Ecto neural progenitor cell (in vitro differentiated cells): ENCODE measurements at regions not wholly inside any gene's neighbourhood (a gene's known extent, or its start where the extent isn't known, plus 50 kb on each side); places are given as distances from the start of the nearest gene placed in this dataset.
"Not testable (repeated sequence)": the region's sequence is repeated elsewhere in the genome, so short reads cannot be mapped to it uniquely, and the experiment has no call there.

Source experiments
- DNase-seq: peaks from one replicate; pipeline ENCODE4 v3.0.0-alpha.2; 2018; ENCODE audit warnings: low spot score

GRCh38 chr13:59236309-59236919, 927.3 kb downstream of the DIAPH3 start:
- no peak for DNase-seq

GRCh38 chr13:59236944-59237343, 926.8 kb downstream of the DIAPH3 start:
- DNase-seq = no peak

DNA sequence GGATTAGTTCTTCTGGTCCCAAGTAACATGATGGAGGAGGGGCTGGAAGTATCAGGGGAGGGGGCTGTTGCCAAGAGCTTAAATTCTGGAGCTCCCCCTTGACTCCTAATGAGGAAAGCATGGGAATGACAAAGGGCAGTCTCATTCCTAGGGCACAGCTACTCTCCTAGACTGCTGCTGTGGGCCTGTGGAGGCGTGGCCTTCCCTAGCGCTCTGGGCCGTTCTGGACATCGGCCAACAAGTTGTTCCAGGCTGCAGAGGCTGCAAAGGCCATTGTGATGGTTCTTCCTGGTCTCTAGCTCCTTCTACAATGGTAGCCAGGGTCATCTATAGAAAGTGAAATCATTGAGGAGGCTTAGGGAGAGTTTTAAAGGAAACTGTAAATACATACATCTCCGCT, 916.6 kb downstream of the DIAPH3 start:
- DNase-seq = no peak

DNA sequence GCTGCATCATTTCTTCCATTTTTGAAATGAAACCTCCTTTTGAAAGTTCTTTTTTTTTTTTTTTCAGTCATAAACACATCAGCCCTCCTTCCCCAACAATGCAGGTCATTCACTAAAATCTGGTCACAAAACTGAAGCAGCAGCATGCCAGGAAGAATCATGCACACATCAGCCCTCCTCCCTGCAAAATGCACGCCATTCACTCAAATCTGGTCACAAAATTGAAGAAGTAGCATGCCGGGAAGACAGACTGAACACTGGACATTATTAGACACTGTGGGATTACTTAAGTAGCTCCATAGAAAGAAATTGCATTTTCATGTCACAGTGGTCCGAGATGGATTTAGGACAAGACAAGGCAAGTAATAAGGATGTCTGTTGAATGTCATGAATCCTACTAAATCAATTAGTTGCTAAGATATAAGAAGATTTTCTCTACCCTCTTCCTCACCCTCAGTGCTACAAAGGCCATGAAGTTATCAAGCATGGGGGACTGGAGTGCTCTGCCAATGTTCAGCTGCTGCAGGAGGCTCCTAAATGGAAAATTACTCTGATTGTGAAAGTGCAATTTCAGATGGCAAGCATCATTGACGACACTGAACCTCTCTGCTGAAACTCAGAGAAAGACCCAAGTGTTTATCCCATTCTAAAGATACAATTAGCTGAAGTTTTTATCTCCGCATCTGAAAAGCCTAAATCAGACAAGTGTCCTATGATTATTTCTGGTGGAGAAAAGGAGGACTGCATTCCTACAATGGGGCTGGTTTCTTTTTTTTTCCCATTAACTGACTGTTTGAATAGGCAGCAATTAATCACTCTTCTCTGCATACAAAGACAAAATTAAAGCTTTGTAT, 913.2 kb downstream of the DIAPH3 start:
- DNase-seq = no peak

DNA sequence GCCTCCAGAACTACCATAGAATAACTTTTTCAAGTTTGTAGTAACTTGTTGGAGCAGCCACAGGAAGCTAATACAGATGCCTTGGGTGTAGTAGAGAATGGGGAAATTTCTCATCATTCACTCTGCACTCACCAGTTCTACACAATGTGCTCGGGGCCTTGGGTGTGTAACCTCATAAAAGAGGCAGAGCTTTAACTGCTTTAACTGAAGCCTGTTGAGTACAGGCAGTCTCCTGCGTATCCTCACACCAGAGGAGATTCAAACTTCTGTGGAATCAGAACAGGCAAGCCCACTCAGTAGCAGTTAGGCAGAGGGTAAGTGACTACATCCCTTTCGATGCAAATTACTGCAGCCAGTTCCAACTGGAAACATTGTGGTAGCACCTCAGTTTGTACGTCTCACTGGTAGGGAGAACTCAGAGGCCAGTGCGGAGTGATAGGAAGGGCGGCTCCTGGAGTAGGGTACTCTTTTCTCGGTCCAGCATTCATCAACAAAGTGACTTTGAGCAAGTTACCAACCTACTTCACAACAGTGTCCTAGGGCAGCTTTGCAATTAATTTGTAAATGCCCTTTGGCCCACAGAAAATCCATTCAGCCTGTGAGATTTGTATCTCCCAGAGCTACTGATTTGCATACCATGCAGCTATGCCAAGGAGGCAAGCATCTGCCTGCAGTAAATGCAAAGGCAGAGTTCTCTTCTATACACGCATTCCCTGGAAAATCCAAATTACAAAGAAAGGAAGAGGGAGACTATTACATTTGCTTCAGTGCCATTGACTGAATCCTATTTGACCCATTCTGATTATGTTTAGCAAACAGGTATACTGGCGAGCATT, 904.3 kb downstream of the DIAPH3 start:
- no peak for DNase-seq

DNA sequence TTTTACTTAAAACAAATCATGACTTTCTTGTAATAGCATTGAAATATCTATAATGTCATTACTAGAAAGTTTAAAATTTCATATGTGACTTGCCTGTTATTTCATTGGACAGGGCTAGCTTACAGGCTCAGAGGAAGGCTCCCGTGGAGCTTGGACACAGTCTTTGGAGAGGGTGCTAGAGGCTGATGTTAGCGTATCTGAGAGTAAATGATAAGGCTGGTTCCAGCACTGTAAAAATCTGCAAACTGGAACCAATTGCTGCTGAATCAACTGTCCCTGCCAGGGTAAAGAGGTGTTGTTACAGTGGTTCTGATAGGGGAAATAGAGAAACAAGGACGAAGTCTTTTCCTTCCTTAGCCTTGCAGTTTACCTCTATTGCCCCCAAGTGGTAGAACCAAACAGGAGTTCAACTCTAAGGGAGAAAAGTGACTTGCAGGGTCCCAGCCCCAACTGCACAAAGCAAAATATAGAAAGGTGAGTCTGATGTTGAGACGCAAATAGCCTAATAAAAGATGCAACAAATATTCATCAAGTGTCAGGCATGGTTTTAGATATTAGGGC, 901.7 kb downstream of the DIAPH3 start:
- no peak for DNase-seq

DNA sequence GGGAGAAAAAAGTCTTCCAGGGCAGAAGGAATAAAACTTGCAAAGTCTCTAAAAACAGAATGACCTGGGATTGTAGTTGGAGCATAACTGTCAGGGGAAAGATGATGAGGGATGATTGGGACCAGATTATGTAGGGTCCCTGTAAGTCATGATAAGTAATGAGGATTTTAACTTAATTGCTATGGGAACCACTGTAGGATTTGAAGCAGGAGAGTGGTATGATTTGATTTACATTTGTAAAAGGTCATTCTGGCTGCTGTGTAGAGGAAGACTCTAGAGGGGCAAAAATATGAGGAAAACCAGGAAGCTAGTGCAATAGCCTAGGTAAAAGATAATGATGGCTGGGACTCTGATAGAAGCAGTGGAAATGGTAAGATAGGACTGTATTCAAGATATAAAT, 900.2 kb downstream of the DIAPH3 start:
- DNase-seq = no peak

DNA sequence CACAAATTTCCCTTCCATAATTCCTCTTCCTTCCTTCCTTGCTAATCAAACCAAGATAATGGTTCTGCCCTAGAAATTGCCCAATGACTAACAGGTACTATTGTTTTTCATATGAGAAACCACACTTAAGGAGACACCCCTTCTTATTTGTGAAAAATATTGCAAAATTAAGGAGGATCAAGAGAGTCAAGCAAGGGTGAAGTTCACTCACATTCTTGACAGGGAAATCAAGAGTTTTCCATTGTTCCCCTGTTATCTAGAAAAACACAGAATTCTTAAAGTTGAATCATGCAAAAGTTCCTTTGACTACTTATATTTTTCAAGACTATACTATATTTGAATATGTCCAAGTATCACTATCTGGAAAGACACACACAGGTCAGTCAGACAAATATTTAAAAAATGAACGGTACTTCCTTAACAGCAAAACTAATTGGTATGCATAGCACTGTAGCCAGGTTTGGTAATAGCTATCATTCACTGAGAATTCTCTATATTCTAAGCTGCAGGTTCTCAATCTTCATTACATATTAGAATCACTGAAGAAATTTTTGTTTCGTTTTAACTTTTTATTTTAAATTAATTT, 897.2 kb downstream of the DIAPH3 start:
- no peak for DNase-seq

GRCh38 chr13:59269476-59269875, 894.3 kb downstream of the DIAPH3 start:
- DNase-seq = no peak

- DNase-seq = no peak
Measured at GRCh38 chr13:59270327-59270726, 893.4 kb downstream of the DIAPH3 start.

- DNase-seq = no peak
Measured at GRCh38 chr13:59274958-59275727, 888.6 kb downstream of the DIAPH3 start.

- no peak for DNase-seq
Measured at GRCh38 chr13:59276436-59276835, 887.3 kb downstream of the DIAPH3 start.

GRCh38 chr13:59277106-59277505, 886.6 kb downstream of the DIAPH3 start:
- DNase-seq = no peak

DNA sequence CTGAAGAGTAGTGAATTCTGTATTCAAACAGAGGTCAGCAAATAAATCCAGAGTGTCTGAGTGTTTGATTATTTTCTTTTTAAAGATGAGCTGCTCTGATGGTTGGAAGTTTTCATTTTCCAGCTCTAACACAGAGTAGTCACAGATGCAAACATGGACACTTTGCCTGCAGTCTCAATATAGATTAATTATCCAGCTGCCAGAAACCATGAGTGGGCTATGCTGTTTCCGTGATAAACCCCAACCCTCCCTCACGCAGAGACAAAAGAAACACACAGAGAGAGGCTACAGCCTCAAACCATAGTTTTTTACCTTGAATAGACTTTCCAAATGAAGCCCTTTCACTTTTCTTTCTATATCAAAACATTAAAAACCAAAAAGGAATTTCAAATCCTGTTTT, 884.7 kb downstream of the DIAPH3 start:
- DNase-seq = no peak

- DNase-seq = no peak
Measured at GRCh38 chr13:59279576-59279975, 884.2 kb downstream of the DIAPH3 start.

GRCh38 chr13:59280297-59280696, 883.4 kb downstream of the DIAPH3 start:
- DNase-seq = no peak

DNA sequence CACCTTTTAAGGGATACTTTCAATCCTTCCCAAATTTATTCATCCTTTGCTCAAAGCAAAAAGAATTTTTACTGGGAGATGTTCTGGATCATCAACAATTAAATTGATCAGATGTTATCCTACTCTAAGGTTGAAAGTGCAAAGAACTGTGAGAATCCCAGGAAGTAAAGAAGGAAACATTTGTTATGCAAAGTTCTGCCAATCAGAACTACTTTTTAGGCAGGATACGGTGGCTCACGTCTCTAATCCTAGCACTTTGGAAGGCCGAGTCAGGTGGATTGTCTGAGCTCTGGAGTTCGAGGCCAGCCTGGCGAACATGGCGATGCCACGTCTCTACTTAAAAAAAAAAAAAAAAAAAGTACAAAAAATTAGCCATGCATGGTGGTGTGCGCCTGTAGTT, 882.3 kb downstream of the DIAPH3 start:
- no peak for DNase-seq

DNA sequence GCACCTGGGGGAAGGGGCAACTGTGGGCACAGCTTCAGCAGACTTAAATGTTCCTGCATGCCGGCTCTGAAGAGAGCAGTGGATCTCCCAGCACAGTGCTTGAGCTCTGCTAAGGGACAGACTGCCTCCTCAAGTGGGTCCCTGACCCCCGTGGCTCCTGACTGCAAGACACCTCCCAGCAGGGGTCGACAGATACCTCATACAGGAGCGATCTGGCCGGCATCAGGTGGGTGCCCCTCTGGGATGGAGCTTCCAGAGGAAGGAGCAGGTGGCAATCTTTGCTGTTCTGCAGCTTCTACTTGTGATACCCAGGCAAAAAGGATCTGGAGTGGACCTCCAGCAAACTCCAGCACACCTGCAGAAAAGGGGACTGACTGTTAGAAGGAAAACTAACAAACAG, 871.5 kb downstream of the DIAPH3 start:
- DNase-seq = not testable (repeated sequence)

DNA sequence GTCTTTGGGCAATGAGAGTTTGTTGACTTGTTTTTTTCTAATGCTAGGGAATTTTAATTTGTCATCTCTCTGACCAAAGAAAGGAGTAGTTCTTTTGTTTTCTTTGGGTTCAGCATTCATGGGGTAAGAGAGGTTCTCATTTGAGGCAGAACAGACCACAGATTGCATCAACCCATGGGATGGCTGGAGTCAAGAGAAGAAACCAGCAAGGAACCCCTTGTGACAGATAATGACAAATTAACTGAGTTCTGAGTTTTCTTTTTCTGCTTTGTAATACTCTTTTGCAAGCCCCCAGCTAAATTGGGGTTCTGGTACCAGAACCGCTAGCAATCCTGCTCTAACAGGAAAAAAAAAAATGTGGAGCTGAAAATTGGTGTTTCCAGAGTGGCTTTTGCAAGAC, 864.1 kb downstream of the DIAPH3 start:
- no peak for DNase-seq

DNA sequence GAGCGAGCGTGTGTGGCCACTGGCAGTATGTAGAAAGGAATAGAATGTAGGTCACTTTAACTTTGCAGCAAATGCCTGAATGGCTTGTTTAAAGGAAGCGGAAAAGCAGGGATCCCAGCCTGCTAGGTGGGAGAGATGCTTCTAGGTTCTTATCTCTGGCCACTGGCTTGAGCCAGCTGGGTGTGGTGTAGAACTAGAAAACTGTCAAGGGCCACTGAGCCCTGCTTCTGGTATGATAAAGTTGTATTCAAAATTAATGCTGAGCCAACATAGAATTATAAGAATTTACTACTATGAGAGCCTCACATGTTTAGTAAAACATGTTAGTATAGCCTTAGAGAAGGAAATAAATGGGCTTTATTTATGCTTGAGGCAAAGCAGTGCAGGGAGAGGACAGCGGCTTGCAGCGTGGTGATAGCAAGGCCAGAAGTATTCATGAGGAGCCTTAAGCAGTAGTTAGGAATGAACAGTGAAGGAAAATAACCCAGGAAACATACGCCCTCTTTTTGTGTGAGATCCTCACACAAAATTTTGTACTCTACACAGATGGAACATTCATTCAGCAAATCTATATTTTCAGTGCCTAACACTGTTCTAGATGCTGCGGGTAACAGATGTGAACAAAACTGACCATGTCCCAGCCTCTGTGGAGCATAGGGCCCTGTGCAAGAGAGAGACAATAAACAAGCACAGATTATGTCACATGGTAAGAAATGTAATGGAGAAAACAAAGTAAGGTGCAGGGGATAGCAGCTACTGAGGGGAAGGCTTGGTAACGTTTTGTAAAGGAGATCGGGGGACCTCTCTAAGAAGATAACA, 863.2 kb downstream of the DIAPH3 start:
- no peak for DNase-seq
